Neuron (in vitro differentiated cells): ENCODE measurements at regions not wholly inside any gene's neighbourhood (a gene's known extent, or its start where the extent isn't known, plus 50 kb on each side); places are given as distances from the start of the nearest gene placed in this dataset.

ENCODE experiments used
- H2AFZ ChIP-seq: one replicate; pipeline ENCODE4 v1.6.1; 2013; ENCODE audit warnings: low read depth, mild to moderate bottlenecking, inconsistent platforms, low read length, moderate library complexity
- H3K27me3 ChIP-seq: one replicate; pipeline ENCODE4 v1.6.1; 2013; ENCODE audit warnings: low read length; ENCODE audit not compliant: insufficient read depth
- H3K36me3 ChIP-seq: one replicate; pipeline ENCODE4 v1.6.1; 2013; ENCODE audit warnings: low read length; ENCODE audit not compliant: insufficient read depth
- H3K4me1 ChIP-seq: one replicate; pipeline ENCODE4 v1.6.1; 2013; ENCODE audit warnings: low read length; ENCODE audit not compliant: insufficient read depth
- H3K4me3 ChIP-seq: 2 replicates; pipeline ENCODE4 v1.5.1; 2013; ENCODE audit warnings: mild to moderate bottlenecking, low read length, moderate library complexity
- H3K9me3 ChIP-seq: one replicate; pipeline ENCODE4 v1.6.1; 2013; ENCODE audit warnings: low read length

DNA sequence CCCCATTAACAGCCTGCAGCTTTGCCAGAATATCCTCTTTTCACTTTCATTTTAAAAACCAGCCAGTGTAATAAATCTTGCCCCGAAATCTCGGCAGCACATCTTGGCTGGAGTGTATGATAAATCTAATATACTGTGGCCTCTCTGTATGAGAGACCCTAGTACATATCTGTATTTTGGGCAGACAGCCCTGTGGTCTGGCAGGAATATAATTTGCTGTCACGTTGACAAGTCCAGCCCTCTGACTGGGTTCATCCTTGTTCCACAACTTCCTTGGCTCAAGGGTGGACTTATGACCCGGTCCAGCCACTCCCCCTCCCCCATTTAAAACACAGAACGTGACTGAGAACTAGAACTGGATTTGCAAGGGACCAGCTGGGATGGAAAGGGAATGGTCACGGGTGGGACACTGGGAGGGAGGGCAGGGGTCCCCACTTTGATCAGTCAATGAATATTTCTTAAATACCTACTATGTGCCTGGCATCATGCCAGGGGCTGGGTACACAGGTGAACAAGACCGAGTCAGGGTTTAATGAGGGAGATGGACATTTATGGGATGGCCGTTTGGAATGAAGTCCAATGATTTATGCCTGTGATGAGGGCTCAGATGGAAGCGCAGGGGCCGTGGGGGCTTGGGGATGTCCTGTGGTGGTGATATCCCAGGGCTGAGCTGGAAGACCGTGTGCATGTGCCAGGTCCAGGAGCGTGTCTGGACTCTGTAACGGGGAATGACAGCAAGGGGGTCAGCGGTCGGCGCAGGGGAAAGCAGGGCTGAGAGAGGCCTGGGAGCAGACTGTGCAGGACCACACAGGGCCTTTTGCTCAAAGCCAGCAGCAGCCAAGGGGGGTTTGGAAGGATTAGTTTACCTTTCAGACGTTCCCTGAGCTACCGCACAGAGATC lies 190.5 kb downstream of the PHETA1 start:
- Histone ChIP-seq H3K36me3 (no peaks in the 10 kb centered on the region), H3K4me3 (no peak overlapping the region), H3K27me3 (no peaks in the 10 kb centered on the region)

DNA sequence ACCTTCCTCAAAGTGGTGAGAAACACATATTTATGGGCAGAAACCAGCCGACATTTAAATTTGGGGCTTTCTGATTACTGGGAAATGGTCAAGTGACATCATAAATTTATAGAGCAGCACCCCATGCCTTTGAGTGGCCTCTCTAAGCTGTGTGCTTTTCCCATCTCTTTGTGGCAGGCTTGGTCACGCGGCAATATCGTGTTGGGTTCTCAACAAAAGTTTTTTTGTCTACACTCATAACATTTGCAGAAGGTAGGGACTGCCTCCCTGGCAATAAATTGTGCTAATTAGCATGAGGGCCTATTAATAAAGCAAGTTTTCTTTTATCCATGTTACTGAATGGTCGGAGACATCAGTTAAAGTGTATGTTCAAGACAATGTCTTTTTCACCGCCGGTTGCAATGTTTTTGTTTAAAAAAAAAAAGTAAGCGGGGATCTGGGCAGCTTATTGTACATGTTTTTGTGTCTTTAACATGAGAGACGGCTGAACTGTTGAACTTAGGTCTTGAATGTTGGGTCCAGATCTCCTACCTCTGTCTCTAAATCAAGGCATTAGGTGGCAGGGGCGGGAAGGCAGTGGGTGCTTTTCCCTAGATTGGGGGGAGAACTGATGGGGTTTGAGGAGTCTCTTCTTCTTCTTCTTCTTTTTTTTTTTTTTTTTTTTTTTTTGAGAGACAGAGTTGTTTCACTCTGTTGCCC lies 193.3 kb downstream of the PHETA1 start:
- H2AFZ ChIP-seq = no peak overlapping the region
- H3K27me3 ChIP-seq = no peaks in the 10 kb centered on the region
- no peaks in the 10 kb centered on the region for H3K4me1 ChIP-seq
- no peaks in the 10 kb centered on the region for H3K9me3 ChIP-seq
- no peaks in the 10 kb centered on the region for H3K36me3 ChIP-seq
- H3K4me3 ChIP-seq = no peak overlapping the region

More for the DNA sequence above, 190.5 kb downstream of the PHETA1 start:
- Histone ChIP-seq H2AFZ (no peak overlapping the region), H3K9me3 (no peaks in the 10 kb centered on the region), H3K4me1 (no peaks in the 10 kb centered on the region)

- no peaks in the 10 kb centered on the region for H3K27me3 ChIP-seq
- H2AFZ ChIP-seq = no peak overlapping the region
- no peaks in the 10 kb centered on the region for H3K9me3 ChIP-seq
- no peaks in the 10 kb centered on the region for H3K36me3 ChIP-seq
- no peak overlapping the region for H3K4me3 ChIP-seq
- no peaks in the 10 kb centered on the region for H3K4me1 ChIP-seq
These were observed 193.9 kb downstream of the PHETA1 start for GRCh38 chr12:111174961-111175345.

DNA sequence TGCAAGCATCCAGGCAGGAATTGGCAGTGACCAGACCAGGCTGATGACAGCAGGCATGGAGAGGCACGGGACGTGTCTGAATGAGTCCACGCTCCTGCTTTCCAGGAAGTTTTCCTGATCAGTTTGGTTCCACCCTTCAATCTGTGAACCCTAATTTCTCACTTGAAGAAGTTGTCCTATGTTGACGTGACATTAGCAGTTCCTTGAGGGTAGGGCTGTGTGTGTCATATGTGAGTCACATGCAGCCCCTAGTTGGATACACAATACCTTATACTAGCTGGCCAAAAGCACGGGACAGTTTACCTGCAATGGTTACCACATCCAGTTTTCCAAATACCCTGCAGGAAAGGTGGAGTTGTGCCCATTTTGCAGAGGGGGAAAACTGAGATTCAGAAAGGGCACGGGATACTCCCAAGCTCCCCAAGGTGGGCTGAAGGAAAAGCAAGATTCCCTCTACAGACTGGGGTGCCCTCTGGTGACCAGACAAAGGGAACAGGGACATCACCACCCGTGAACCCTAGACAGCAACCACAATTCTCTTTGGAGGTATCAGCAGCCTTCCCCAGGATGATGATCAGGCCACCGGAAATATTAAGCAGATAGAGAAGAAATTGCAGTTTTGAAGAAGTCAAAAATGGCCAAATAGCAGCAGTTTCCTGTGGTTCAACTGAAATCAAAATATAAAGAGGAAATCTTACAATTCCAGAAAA lies 194.5 kb downstream of the PHETA1 start:
- no peaks in the 10 kb centered on the region for H3K27me3 ChIP-seq
- no peaks in the 10 kb centered on the region for H3K4me1 ChIP-seq
- no peak overlapping the region for H3K4me3 ChIP-seq
- H2AFZ ChIP-seq = no peak overlapping the region
- no peaks in the 10 kb centered on the region for H3K36me3 ChIP-seq
- no peaks in the 10 kb centered on the region for H3K9me3 ChIP-seq

DNA sequence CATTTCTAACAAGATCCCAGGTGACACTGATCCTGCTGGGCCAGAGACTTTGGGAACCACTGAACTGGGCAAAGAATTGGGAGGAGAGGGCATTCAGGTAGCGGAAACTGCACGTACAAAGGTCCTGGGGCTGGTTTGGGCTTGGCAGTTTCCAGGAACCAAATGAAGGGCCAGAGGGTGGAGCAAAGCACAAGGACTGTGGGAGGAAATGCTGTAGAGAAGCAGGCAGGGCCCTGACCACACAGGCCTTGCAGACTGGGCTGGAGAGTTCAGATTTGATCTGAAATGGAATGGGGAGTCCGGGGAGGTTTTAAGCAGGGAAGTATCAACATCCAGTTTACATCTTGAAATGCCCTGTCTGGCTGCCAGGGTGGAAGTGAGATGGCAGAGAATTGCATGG lies 195.1 kb downstream of the PHETA1 start:
- Histone ChIP-seq H3K36me3 (no peaks in the 10 kb centered on the region), H3K4me1 (no peaks in the 10 kb centered on the region), H3K9me3 (no peaks in the 10 kb centered on the region), H3K27me3 (no peaks in the 10 kb centered on the region), H2AFZ (no peak overlapping the region), H3K4me3 (no peak overlapping the region)

GRCh38 chr12:111173391-111173790 lies 195.5 kb downstream of the PHETA1 start:
- Histone ChIP-seq H3K4me1 (no peaks in the 10 kb centered on the region), H3K36me3 (no peaks in the 10 kb centered on the region), H3K27me3 (no peaks in the 10 kb centered on the region), H2AFZ (no peak overlapping the region), H3K9me3 (no peaks in the 10 kb centered on the region), H3K4me3 (no peak overlapping the region)

- no peak overlapping the region for H3K4me3 ChIP-seq
- H3K27me3 ChIP-seq = no peaks in the 10 kb centered on the region
- H2AFZ ChIP-seq = no peak overlapping the region
- no peaks in the 10 kb centered on the region for H3K4me1 ChIP-seq
- H3K9me3 ChIP-seq = no peaks in the 10 kb centered on the region
- H3K36me3 ChIP-seq = no peaks in the 10 kb centered on the region
These were observed 196.1 kb downstream of the PHETA1 start for GRCh38 chr12:111172786-111173185.

DNA sequence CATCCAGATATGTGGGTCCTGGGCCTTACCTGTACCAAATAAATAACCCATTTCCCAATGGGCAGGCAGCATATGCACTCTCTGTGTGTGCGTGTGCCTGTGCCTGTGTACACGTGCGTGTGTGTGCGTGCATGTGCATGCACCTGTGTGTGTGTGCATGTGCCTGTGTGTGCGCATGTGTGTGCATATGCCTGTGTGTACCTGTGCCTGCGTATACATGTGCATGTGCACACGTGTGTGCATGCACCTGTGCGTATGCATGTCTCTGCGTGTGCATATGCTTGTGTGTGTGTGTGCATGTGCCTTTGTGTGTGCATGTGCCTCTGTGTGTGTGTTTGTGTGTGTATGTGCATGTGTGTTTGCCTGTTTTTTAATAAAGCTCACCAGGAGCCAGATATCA lies 197.1 kb downstream of the PHETA1 start:
- H2AFZ ChIP-seq = no peak overlapping the region
- H3K4me3 ChIP-seq = no peak overlapping the region
- H3K9me3 ChIP-seq = no peaks in the 10 kb centered on the region
- no peaks in the 10 kb centered on the region for H3K4me1 ChIP-seq
- H3K27me3 ChIP-seq = no peaks in the 10 kb centered on the region
- no peaks in the 10 kb centered on the region for H3K36me3 ChIP-seq

DNA sequence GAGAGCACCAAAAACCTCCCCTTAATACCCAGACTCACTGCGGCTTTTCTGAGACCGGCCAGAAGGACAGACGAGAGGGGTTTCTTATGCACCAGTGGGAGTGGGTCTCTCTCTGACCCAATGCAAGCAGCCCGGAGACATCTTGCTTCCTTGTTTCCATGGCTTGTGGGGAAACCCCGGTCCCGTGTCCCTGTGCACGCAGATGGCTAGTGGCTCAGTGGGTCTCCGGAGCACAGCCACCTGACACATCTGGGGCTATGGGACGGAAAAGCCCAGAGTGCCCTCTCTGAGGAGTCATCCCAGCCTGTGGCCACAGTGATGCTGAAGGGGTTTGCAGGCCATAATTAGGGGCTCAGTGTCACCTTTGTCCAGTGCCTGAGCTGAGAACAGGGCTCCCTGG lies 197.6 kb downstream of the PHETA1 start:
- Histone ChIP-seq H3K27me3 (no peaks in the 10 kb centered on the region), H3K4me3 (no peak overlapping the region), H3K9me3 (no peaks in the 10 kb centered on the region), H3K4me1 (no peaks in the 10 kb centered on the region), H2AFZ (no peak overlapping the region), H3K36me3 (no peaks in the 10 kb centered on the region)

GRCh38 chr12:111170543-111170942 lies 198.4 kb downstream of the PHETA1 start:
- H3K9me3 ChIP-seq = no peaks in the 10 kb centered on the region
- H3K4me1 ChIP-seq = no peaks in the 10 kb centered on the region
- no peak overlapping the region for H3K4me3 ChIP-seq
- no peaks in the 10 kb centered on the region for H3K36me3 ChIP-seq
- no peak overlapping the region for H2AFZ ChIP-seq
- H3K27me3 ChIP-seq = no peaks in the 10 kb centered on the region

DNA sequence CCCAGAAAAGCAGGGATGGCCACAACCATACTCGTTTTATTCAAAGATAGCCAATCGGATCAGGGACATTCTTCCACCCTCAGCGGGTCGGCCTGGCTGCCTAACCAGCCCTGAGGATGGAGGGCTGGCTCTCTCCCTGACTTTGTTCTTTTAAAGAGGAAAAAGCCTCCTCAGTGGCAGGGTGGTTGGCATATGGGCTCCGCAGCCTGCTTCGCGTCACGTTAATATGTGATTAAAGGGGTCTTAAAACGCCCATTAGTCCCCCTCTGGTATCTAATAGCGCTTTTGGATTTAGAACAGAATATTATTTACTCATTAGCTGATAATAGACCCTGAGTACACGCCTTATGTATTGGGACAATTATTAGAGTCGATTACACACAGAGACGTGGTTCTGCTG lies 199.4 kb downstream of the PHETA1 start:
- no peaks in the 10 kb centered on the region for H3K9me3 ChIP-seq
- no peaks in the 10 kb centered on the region for H3K36me3 ChIP-seq
- no peak overlapping the region for H3K4me3 ChIP-seq
- no peaks in the 10 kb centered on the region for H3K4me1 ChIP-seq
- H3K27me3 ChIP-seq = no peaks in the 10 kb centered on the region
- no peak overlapping the region for H2AFZ ChIP-seq

- Histone ChIP-seq H3K9me3 (no peaks in the 10 kb centered on the region), H2AFZ (no peak overlapping the region), H3K4me3 (no peak overlapping the region), H3K4me1 (no peaks in the 10 kb centered on the region), H3K27me3 (no peaks in the 10 kb centered on the region), H3K36me3 (no peaks in the 10 kb centered on the region)
These were observed 199.9 kb downstream of the PHETA1 start for GRCh38 chr12:111169032-111169431.
